Epithelial cell of proximal tubule (primary cell): ENCODE measurements at regions not wholly inside any gene's neighbourhood (a gene's known extent, or its start where the extent isn't known, plus 50 kb on each side); places are given as distances from the start of the nearest gene placed in this dataset.
"Not testable (repeated sequence)": the region's sequence is repeated elsewhere in the genome, so short reads cannot be mapped to it uniquely, and the experiment has no call there.

Source experiments
- DNase-seq: peaks from one replicate; pipeline ENCODE4 v3.0.0-alpha.2; 2011; ENCODE audit warnings: low read depth
- H3K4me3 ChIP-seq: 2 replicates; pipeline ENCODE4 v1.5.1; 2011; ENCODE audit warnings: low read depth, mild to moderate bottlenecking, low read length
- TF ChIP-seq, protein P1 (sequence below): conservative IDR thresholded peaks from 2 replicates; pipeline ENCODE4 v1.5.1; 2012; ENCODE audit warnings: low read depth, mild to moderate bottlenecking, low read length

DNA sequence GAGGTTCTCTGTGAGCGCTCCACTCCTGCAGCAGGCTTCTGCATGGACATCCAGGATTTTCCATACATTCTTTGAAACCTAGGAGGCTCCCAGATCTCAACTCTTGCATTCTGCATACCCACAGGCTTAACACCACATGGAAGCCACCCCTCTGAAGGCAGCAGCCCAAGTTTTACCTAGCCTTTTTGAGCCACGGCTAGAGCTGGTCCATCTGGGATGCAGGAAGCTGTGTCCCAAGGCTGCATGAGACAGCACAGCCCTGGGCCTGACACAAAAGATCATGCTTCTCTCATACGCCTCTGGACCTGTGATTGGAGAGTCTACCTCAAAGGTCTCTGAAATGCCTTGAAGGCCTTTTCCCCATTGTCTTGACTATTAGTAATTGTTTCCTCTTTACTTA lies 53.6 kb upstream of the RPRM start:
- no peak for DNase-seq
- TF ChIP-seq, protein P1, sequence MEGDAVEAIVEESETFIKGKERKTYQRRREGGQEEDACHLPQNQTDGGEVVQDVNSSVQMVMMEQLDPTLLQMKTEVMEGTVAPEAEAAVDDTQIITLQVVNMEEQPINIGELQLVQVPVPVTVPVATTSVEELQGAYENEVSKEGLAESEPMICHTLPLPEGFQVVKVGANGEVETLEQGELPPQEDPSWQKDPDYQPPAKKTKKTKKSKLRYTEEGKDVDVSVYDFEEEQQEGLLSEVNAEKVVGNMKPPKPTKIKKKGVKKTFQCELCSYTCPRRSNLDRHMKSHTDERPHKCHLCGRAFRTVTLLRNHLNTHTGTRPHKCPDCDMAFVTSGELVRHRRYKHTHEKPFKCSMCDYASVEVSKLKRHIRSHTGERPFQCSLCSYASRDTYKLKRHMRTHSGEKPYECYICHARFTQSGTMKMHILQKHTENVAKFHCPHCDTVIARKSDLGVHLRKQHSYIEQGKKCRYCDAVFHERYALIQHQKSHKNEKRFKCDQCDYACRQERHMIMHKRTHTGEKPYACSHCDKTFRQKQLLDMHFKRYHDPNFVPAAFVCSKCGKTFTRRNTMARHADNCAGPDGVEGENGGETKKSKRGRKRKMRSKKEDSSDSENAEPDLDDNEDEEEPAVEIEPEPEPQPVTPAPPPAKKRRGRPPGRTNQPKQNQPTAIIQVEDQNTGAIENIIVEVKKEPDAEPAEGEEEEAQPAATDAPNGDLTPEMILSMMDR: no peak
- no peak overlapping the region for H3K4me3 ChIP-seq

DNA sequence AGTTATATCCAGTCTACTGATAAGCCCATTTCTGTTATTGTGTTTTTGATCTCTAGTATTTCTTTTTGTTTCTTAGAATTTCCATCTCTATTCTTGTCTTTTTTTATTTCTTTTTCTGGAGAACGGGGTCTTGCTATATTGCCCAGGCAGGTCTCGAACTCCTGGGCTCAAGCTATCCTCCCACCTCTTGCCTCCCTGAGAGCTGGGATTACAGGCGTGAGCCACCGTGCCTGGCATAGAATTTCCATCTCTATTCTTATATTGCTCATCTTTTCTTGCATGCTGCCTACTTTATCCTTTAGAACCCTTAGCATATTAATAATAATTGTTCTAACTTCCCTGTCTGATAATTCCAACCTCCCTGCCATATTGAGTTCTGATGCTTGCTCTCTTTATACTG lies 55.2 kb upstream of the RPRM start:
- H3K4me3 ChIP-seq: not testable (repeated sequence)

DNA sequence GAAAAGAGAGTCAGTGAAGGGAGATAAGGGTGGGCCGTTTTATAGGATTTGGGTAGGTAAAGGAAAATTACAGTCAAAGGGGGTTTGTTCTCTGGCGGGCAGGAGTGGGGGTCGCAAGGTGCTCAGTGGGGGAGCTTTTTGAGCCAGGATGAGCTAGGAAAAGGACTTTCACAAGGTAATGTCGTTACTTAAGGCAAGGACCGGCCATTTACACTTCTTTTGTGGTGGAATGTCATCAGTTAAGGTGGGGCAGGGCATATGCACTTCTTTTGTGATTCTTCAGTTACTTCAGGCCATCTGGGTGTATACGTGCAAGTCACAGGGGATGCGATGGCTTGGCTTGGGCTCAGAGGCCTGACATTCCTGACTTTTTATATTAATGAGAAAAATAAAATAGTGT lies 56.0 kb upstream of the RPRM start:
- not testable (repeated sequence) for DNase-seq

More for the DNA sequence above, 55.2 kb upstream of the RPRM start:
- DNase-seq: not testable (repeated sequence)

DNA sequence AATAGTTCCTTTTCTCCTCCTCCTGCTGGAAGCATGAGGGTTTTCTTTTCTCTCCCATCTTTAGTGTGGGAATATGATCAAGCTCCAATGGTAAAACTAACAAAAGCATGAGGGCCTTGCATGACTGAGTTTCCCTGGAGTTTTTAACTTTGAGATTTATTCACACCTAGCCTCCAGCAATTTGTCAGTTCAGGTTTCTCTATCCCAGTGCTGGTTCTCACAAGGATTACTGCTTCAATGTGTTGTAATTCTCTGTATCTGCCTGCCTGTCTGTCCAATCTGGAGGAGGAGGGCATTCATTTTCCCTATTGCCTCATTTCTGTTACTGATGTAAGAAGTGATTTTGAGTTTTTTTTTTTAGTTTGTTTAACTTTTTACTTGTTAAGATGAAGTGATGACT lies 57.6 kb upstream of the RPRM start:
- TF ChIP-seq, protein P1: no peak
- H3K4me3 ChIP-seq: no peak overlapping the region
- no peak for DNase-seq

More for the DNA sequence above, 56.0 kb upstream of the RPRM start:
- H3K4me3 ChIP-seq: not testable (repeated sequence)

DNA sequence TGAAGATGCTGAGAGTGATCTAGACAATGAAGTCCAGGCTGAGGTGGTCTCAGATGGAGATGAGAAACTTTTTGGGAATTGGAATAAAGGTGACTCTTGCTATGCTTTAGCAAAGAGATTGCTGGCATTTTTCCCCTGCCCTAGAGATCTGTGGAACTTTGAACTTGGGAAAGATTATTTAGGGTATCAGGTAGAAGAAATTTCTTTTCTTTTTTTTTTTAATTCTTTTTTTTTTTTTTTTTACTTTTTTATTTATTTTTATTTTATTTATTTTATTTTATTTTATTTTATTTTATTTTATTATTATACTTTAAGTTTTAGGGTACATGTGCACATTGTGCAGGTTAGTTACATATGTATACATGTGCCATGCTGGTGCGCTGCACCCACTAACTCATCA lies 59.5 kb upstream of the RPRM start:
- DNase-seq, H3K4me3 ChIP-seq: not testable (repeated sequence)

DNA sequence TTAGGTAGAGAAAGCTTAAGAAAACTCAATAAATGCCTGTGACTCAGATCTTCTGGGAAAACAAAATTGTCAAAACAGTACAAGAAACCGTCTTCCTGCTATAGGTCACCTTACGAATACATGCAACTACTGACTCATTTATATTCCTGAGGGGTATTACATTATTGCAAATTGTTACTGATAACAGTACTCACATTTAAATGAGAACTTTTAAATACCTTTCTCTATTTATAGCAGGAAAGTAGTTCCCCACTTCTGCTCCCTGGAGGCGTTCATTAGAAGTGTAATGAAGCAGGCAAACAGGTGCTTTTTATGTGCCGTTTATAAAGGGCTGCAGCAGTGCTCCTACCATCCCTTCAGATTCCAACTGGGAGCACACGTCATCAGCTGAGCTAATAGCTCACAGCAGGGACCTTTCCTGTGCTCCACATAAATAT lies 65.1 kb upstream of the RPRM start:
- TF ChIP-seq, protein P1: no peak
- no peak overlapping the region for H3K4me3 ChIP-seq
- peak; percentile 13 for DNase-seq

DNA sequence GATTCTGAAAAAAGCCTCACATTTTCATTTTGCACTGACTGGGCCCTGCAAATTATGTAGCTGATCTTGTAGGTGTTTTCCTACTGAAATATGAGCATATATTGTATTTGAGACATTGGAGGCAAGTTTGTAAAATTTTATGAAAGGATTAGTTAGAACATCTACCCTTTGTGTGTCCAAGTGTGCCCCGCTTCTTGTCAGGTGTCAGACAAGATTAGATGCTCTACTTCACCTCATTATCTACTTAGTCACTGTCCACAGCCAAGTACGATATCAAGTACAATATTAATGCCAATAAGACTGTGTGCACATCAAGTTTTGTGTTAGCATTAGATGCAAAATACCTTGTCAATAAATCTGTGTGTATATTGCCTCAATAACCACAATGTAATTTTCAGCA lies 67.8 kb upstream of the RPRM start:
- no peak overlapping the region for H3K4me3 ChIP-seq
- DNase-seq: no peak
- TF ChIP-seq, protein P1: no peak

DNA sequence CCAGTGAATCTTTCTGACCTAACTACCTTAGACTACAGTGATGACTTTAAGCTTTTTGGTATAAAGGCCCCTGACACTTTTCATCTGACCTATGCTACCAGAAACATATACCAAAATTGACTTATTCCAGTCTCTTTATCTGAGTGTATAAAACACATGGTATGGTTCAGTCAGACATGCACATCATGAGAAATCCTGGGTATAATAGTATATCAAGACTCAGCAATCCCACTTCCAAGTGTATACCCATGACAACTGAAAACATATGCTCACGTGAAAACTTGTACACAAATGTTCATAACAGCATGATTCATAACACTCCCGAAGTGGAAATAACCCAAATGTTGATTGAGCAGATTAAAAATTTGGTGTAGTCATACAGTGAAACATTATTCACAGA lies 70.0 kb upstream of the RPRM start:
- no peak overlapping the region for H3K4me3 ChIP-seq
- TF ChIP-seq, protein P1: no peak
- no peak for DNase-seq

DNA sequence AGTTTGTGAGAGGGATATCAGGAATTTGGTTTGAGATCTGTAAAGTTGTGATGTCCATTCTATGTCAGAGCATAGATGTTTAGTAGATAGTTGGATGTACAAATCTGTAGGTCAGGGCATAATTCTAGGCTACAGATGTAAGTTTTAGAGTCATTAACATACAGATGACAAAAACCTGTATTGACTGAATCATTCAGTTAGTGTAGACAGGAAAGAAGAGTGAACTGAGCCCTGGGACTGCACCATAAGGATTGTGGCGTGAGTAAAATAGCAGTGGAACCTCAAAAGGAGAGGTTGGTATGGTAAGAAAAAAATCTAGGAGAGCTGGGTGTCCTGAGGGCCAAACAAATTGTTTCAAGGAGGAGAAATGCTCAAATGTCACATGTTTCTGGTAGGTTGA lies 73.1 kb upstream of the RPRM start:
- DNase-seq: no peak

More for the DNA sequence above, 73.1 kb upstream of the RPRM start:
- TF ChIP-seq, protein P1: no peak
- H3K4me3 ChIP-seq: no peak overlapping the region
